GM12875 (cell line): ENCODE measurements at regions not wholly inside any gene's neighbourhood (a gene's known extent, or its start where the extent isn't known, plus 50 kb on each side); places are given as distances from the start of the nearest gene placed in this dataset.
"Not testable (repeated sequence)": the region's sequence is repeated elsewhere in the genome, so short reads cannot be mapped to it uniquely, and the experiment has no call there.

Source experiments
- H3K4me3 ChIP-seq: one replicate; pipeline ENCODE4 v1.5.1; 2011; ENCODE audit warnings: low read depth, low read length, control low read depth
- CTCF ChIP-seq: IDR thresholded peaks from 2 replicates; pipeline ENCODE4 v1.5.1; 2011; ENCODE audit warnings: low read depth, mild to moderate bottlenecking, control low read depth, inconsistent platforms, low read length, moderate library complexity, borderline replicate concordance; ENCODE audit not compliant: insufficient read depth

GRCh38 chr12:73599268-73599667, 938.4 kb upstream of the ATXN7L3B start:
- TF ChIP-seq CTCF: no peak
- no peak overlapping the region for H3K4me3 ChIP-seq

GRCh38 chr12:73605925-73606324, 931.7 kb upstream of the ATXN7L3B start:
- not testable (repeated sequence) for H3K4me3 ChIP-seq

DNA sequence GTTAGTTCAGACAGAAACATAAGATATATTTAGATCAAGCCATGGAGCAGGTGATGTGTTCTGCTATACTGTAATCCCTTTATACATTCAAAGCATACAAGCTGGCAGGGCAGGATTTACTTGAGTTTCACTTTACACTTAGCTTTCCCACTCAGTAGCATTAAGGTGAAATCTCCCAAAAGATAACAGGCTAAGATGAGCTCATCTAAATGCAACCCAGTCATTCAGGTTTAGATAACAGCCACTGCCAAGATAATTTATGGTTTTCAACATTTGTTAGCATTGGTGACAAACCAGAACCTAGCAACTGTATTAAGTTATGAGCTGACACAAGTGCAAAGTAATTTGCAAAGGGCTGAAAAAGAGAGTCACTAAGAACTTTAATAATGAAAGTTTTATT, 925.1 kb upstream of the ATXN7L3B start:
- no peak for TF ChIP-seq CTCF
- H3K4me3 ChIP-seq: no peak overlapping the region

DNA sequence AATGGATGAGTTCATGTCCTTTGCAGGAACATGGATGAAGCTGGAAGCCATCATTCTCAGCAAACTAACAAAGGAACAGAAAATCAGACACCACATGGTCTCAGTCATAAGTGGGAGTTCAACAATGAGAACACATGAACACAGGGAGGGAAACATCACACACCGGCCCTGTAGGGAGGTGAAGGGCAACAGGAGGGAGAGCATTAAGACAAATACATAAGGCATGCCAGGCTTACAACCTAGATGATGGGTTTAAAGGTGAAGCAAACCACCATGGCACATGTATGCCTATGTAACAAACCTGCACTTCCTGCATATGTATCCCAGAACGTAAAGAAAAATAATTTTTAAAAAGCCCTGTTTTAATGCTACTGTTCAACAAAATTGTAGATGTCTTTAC, 914.2 kb upstream of the ATXN7L3B start:
- TF ChIP-seq CTCF: no peak

GRCh38 chr12:73625226-73625625, 912.4 kb upstream of the ATXN7L3B start:
- TF ChIP-seq CTCF: no peak
- no peak overlapping the region for H3K4me3 ChIP-seq

More for the DNA sequence above, 914.2 kb upstream of the ATXN7L3B start:
- no peak overlapping the region for H3K4me3 ChIP-seq

DNA sequence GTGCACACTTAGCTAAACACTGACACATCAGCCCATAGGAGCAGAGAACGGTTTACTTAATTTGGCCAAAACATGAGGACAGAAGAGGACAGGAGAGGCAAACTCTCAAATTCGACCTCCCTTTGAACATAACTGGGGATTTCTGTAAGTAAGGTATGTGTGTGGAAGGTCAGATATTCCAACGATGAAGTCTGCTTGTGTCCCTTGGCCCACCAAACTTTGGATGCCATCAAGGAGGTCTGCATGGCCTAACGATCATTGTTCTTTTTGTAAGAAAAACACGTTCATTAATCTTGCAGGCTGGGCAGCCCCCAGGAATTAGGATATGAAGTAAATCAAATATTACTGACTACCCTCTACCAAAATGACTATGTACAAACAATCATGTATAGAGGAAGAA, 908.5 kb upstream of the ATXN7L3B start:
- TF ChIP-seq CTCF: no peak

DNA sequence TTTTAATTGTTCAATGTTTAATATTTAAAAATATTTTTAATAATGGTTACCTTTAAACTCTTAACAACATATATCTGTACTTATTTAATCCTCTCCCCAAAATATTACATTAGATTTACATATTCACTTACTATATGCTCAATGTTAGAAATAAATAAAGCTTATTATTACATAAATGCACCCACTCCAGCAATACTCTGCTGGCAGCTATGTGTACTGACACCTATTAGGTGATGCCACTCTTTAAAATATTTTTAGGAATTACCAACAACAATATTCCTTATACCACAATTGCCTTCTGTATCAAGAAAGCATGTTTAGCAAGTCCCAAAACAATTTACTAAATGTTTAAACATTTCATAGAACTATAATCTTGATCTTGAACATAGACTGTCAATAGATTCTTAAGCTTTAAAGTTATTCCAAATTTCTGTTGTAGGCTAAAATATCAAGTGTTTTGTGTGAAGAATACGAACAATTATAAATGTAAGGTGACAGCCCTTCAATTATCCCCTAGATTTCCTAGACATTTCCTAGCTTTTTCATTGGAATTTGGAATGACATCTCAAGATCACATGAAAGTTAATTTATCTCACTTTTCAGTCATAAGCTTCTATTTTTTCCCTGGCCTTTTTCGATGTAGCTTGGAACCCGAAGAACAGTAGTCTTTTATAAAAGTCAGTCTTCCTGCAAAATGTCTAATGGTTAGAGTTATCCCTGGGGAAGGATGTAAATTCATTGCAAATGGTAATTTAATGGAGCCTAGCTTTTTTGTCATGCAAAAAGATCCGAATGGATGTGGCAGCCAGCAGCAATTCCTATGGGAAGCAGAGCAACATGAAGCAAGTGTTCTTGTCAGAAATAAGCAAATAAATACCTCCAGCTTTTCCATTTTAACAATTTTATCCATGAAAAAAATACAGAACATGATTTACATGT, 907.5 kb upstream of the ATXN7L3B start:
- H3K4me3 ChIP-seq: no peak overlapping the region
- TF ChIP-seq CTCF: no peak

More for the DNA sequence above, 908.5 kb upstream of the ATXN7L3B start:
- H3K4me3 ChIP-seq: no peak overlapping the region
